ENCODE measurements at regions not wholly inside any gene's neighbourhood (a gene's known extent, or its start where the extent isn't known, plus 50 kb on each side); places are given as distances from the start of the nearest gene placed in this dataset.
"Not testable (repeated sequence)": the region's sequence is repeated elsewhere in the genome, so short reads cannot be mapped to it uniquely, and the experiment has no call there.

DNA sequence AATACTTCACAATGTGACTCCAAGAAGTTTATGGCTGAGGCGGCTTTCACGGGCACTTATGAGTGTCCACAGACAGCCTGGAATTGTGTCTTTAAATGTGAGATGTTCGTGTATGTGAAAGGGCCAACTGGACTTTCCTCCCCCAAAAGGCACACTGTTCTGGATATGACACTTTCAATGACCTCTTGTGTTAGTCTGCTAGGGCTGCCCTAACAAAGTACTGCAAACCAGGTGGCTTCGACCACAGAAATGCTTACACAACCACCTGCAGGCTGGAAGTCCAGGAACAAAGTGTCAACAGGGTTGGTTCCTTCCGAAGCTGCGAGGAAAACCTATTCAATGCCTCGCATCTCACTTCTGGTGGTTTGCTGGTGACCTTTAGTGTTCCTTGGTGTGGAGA is 281.7 kb downstream of the ANAPC1 start:
- not testable (repeated sequence) for DNase-seq

DNA sequence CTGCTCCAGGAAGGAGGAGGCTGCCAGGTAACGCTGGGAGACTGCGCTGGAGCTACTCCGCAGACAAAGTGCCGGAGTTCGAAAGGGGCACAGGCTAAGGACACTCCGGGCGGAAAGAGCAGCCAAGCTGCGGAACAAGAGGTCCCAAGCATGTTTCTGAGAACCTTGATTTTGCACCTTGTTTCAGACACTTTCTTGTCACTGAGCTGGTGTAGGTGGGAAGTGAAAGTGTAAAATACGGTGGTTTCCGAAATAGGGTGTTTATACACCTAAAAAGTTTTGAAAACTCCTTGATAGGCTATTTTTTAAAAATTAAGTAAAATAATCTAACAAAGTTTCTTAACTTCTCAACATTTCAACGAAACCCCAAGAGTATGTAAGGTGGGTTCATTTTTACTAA is 278.2 kb downstream of the ANAPC1 start:
- not testable (repeated sequence) for DNase-seq

DNA sequence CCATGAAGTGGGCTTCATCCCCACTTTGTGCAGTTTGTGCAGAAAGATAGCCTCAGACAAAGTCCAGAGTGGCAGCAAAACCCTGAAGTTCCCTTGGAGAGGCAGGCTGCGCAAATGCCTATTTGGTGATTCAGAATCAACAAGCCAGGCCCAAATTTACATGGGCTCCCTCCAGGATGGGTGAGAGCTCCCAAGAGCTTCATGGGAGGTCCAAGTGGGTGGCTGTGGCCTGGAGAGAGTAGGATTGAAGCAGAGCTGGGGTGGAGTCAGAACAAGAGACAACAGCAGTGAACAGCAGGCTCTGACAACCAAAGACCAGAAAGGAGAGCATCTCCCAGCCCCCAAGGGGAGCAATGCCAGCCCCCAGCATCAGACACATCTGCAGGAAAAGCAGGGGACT is 277.4 kb downstream of the ANAPC1 start:
- DNase-seq = not testable (repeated sequence)

DNA sequence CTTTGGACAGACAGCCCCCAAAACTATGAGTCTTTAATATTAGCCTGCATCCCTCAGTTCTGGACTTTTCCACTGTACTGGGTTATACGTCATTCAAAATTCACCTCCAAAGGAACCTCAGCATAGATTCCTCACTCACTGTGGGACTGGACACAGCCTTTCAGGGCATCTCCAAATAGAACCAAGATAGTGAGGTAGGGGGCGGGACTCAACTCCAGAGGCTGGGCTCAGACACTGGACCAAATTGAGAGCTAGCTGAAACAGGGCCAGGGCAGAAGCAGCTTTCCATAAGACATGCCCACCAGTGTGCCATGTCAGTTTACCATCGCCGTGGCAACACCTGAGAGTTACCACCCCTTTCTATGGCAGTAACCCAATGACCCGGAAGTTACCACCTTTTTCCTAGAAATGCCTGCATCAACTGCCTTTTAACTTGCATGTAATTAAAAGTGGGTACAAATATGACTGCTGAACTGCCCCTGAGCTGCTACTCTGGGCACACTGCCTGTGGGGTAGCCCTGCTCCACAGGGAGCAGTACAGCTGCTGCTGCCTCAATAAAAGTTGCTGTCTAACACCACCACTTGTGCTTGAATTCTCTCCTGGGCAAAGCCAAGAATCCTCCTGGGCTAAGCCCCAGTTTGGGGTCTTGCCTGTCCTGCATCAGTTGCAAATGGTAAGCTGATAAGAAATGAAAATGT is 274.7 kb downstream of the ANAPC1 start:
- not testable (repeated sequence) for DNase-seq

DNA sequence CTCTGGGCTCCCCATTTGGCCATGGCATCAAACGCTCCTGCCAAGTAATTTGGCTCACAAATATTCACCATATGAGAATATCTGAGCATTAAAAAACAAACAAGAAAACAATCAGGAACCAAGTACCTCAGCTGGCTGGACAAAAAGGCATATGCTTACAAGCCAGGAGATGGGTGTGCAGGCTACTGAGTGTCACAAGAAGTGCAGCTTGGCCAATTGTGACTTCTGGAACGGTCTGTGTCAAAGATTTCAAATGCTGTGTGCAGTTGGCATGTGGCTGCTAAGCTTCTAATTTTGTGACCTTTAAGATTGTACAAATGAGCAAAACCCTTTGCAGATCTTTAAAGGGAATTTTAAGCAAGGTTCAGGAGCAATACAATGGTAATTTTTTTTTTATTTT is 274.0 kb downstream of the ANAPC1 start:
- not testable (repeated sequence) for DNase-seq

DNA sequence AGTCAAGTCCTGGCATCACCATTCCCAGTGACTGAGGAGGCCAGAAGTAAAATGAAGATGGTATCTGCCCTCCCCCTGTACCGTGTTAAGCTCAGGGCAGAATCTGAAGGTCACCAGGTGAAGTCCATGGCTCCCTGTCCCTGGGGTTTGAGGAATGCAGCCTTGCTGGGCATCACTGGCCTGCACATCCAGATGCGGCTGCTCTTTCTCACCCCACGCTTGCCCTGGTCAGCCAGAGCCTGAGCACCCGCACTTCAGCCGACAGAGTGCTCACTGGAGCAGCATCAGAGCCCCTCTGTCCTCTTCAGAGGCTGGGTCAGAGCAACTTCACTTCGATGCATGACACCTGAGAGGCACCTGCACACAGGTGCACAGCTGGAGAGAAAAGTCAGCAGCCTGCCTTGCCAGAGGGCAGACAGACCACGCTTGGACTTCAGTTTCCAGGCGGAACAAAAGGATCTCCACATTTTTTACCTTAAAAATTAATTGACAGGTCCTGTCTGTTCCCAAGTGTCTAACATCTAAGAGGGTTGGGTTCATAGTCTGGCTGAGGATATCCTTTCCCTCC is 267.3 kb downstream of the ANAPC1 start:
- DNase-seq = no peak

DNA sequence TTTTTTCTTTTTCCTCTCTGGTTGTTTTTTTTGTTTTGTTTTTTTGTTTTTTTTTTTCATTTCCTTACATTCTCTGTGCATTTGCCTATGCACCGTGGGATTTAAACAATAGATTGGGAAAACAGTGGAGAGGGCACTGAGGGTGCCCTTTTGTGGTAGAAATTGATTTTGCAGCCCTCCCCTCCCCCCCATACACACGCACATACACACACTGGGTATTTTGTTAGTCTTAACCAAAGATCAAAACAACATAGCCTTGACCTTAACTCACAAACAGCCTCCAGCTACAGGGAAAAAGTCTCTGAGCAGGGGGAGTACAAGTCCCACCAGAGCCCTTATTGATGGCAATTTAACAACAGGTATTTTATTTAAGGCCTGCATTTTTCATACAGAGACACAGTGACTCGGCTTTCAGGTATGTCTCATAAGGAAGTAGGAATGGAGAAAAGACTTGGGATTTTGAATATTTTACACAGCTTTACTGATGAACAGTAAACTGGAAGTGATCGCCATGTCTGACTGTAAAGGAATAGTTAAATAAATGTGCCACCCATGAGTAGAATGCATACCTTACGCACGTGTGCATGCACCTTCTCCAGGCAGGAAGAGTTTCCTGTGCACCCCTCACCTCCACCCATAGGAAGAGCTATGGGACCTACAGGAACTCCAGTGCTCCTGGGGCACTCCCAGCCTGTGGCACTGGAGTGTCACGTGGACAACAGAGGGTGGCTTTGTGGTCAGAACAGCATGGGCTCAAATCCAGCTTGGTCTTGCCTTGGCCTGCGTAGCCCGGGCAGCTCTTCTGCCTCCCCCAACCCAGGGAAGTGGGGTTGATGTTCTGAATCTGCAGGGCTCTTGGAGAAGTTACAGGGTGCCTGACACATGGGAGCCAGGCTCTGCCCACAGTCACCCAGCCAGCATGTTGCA is 266.4 kb downstream of the ANAPC1 start:
- peak; percentile 50 for DNase-seq

DNA sequence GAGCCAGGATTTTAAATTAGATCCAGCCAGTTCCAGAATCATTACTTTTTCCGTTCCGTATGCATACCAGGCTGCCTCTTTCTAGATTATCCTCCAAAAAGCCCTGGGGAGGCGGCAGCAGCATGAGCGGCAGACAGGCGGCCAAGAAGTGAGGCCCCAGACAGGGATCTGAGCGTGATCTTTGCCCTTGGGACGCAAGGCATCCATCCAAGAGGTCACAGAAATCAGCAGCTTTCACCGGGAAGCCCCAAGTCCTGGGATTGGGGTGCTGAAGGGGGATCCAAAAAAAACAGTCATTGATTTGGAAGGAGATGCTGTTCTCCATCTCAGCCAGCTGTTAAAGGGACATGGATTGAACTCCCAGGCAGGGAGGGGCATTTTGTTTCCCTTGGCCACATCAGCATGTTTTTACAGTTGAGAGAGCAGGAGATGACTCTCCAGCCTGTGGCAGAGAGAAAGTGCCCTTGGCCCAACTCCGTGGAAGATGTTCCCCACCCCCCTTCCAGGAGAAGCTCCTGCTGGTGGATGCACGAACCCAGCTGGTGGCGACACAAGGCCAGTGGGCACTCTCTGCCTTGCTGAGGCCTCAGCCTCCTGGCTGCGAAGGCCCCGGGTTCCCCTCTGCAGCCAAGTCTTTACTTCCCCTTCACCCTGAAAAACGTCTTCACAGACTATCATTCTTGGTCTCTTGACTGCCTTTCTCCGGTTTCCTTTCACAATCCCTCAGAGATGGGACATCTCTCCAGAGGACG is 265.6 kb downstream of the ANAPC1 start:
- DNase-seq = no peak

DNA sequence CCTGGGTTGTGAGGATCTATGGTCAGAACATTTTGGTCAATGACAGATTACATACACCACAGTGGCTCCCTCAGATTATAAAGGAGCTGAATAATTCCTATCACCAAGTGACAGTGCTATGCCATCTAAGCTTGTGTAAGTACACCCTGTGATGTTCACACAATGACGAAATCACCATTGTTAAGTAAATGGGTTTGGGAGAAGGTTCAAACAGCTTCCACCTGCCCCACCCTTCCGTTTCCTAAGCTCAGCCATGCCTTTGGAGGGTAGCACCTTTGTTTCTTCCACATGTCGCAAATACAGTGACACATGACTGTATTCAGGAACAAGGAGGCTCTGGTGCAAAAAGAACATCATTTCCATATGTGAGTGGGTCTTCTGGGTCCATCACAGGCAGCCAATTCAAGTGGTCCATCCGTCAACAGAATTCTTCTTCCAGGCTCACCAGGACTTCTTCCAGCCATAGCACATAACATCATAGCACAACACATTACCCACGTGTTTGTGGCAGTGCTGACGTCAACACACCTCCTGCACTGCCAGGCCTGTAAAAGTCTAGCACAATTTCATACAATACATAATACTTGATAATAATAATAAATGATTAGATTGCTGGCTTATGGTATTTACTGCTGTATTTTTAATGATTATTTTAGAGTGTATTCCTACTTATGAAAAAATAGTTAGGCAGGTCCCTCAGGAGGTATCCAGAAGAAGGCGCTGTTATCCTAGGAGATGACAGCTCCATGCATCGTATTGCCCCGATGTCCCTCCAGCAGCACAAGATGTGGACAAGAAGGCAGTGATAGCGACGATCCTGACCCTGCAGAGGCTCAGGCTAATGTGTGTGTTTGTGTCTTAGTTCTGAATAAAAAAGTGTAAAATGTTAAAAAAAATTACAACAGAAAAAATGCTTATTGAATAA is 264.8 kb downstream of the ANAPC1 start:
- no peak for DNase-seq

DNA sequence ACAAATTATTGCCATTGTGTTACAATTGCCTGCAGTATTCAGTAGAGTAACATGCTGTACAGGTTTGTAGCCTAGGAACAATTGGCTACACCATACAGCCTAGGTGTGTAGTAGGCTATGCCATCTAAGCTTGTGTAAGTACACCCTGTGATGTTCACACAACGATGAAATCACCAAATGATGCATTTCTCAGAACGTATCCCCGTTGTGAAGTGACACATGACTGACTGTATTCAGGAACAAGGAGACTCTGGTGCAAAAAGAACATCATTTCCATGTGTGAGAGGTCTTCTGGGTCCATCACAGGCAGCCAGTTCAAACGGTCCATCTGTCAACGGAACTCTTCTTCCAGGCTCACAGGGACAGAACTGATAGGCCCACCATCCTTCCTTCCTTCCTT is 263.7 kb downstream of the ANAPC1 start:
- no peak for DNase-seq

DNA sequence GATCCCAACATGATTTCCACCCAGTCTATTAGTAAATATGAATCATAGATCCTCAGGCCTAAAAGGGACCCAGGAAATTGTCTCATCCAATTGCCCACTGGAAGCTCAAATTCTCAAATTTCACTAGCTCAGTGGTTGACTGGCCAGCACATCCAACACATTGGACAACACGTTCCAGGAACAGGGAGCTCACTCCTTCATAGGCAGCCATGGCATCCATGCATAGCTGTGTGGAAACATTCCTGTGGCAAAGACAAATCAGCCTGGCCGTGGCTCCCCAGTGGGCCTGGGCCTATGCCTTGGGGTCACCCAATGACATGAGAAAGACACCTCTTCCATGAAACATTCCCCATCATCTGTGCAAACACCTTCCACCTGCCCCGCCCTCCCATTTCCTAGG is 261.1 kb downstream of the ANAPC1 start:
- peak; percentile 68 for DNase-seq

DNA sequence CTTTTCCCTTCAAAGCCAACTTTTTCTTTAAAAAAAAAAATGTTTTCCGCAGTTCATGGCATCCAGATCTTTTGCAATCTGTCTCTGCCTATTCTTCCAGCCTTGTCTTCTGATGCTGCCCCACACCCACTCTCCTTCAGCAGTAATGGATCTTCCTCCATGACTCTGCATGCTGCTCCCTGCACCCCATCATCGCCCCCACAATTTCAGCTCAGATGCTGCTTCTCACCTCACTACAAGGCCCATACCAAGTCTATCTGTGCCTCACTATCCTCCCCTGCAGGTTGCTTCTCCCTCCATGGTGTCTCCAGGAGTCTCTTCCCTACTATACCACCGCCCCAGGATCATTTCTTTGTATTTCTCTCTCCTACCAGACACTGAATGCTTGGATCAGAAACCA is 260.6 kb downstream of the ANAPC1 start:
- no peak for DNase-seq

DNA sequence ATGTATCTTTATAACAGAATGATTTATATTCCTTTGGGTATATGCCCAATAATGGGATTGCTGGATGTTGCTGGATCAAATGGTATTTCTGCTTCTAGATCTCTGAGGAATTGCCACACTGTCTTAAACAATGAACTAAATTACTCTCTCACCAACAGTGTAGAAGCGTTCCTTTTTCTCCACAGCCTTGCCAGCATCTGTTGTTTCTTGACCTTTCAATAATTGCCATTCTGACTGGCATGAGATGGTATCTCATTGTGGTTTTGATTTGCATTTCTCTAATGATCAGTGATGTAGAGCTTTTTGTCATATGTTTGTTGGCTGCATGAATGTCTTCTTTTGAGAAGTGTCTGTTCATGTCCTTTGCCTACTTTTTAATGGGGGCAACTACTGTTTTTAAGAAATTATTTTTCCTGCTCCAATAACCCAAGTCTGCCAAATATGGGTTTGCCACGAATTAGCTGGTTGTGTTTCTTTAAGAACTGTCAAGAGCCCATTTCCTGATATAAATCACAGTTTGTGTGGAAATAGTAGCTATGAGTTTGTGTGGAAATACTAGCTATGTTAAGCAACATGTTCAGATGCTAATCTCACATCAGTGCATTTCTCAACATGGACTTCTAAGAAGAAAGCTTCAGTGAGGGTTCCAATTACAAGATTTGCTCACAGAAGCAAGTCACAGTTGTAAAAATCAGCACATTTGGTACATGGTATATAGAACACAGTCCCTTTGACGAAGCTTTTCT is 259.4 kb downstream of the ANAPC1 start:
- peak; percentile 50 for DNase-seq

DNA sequence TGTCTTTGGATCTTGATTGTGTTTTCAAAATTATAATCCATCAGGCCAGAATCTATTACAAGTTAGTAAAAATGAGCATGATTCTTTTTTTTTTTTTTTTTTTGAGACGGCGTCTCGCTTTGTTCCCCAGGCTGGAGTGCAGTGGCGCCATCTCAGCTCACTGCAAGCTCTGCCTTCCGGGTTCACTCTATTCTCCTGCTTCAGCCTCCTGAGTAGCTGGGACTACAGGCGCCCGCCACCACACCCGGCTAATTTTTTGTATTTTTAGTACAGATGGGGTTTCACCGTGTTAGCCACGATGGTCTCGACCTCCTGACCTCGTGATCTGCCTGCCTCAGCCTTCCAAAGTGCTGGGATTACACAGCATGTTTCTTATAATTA is 258.8 kb downstream of the ANAPC1 start:
- not testable (repeated sequence) for DNase-seq

DNA sequence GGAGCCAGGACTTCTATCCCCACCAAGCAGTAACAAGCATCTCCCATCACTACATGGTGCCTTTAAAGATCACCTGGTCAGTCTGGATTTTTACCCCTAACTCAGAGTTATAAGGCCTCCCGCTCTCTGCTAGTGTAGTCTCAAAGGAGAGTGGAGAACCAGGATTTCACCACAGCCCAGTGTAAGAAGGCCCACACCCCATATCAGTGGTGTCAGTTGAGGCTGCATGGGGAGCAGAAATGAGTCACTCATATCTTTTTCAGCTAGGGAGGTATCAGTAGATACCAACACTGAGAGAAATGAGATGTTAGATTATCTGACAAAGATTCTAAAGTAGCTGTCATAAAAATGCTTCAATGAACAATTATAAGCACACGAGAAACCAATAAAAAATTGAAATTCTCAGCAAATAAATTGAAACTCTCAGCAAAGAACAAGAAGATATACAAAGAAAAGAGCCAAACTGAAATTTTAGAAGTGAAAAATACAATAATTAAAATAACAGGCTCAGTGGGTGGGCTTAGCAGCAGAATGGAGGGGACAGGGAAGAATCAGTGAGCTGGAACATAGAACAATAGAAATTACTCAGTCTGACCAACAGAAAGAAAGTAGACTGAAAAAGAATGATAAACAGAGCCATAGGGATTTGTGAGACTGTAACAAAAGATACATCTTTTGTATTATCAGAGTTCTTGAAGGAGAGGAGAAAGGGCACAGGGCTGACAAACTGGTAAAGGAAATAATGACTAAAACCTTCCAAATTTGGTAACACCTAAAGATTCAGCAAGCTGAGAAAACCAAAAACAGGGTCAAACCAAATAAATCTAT is 257.7 kb downstream of the ANAPC1 start:
- no peak for DNase-seq

DNA sequence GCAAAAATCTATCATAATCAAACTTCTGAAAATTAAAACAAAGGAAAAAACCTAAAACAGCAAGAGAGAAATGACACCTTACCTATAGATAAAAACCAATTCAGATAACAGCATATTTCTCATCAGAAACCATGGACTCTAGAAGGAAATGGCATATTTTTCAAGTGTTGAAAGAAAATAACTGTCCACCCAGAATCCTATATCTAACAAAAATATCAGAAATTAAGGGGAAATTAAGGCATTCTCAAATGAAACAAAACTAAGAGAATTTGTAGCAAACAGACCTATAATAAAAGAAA is 257.2 kb downstream of the ANAPC1 start:
- no peak for DNase-seq

DNA sequence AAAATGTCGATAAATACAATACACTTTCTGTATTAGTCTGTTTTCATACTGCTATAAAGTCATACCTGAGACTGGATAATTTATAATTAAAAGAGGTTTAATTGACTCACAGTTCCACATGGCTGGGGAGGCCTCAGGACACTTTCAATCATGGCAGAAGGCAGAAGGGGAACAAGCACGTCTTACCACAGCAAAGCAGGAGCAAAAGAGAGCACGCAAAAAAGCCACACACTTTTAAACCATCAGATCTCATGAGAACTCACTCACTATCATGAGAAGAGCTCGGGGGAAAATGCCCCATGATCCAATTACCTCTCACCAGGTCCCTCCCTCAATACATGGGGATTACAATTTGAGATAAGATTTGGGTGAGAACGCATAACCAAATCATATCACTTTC is 256.7 kb downstream of the ANAPC1 start:
- no peak for DNase-seq

DNA sequence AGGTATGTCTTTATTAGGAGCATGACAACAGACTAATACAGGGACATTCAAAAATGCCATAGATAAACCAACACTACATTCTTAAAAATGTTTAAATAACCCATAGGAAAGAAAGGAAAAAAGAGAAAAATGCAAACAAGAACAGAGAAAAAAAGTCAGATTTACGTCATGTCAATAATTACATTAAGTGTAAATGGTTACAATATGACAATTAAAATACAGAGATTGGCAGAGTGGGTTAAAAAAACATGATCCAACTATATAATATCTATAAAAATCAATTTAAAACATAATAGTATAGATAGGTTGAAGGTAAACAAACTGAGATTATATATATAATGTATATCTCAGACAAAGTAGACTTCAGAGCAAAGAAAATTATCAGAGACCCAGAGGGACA is 255.8 kb downstream of the ANAPC1 start:
- DNase-seq = no peak

DNA sequence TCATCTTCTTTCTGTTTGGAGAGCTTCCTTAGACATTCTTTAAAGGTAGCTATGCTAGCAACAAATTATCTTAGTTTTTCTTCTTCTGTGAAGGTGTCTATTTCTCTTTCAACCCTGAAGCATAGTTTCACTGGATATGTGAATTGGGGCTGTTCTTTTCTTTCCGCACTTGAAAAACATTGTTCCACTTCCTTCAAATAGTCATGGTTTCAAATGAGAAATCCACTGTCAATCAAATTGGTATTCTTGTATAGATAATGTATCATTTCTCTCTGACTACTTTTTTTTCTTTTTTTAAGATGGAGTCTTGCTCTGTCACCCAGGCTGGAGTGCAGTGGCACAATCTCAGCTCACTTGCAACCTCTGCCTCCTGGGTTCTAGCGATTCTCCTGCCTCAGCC is 254.0 kb downstream of the ANAPC1 start:
- DNase-seq = no peak

DNA sequence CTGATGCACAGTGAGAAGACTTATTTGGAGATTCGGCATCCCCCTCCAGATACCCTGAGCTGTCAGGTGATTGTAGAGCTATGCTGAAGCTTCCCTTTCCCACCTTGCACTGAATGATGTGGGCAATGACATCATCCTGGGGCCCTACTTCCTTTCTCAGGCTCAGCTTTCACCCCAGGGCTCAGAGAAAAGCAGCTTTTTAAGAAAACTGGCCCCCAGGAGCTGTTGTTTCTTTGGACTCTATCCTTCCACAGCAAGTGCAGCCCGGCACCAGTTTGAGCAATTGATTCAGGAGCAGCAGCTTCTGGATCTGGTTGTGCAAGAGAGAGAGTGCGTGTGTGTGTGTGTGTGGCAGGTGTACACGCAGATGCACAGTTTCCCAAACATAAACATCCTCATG is 251.3 kb downstream of the ANAPC1 start:
- no peak for DNase-seq

DNA sequence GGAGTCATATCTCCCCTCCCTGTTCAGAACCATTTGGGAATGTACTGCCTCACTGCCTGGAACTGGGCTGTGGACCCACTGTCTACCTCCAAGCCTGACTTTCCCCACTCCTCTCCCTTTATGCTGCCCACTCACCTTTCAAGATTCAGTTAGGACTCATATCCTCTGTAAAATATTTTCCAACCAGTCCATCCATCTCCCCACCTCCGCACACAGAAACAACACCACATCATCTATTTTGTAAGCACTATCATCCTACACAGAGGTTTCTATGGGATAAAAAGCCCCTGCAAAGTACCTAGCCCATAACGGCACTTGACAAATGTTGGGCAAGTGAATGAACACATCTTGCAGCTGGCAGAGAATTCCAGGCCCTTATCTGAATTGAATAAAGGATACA is 250.8 kb downstream of the ANAPC1 start:
- DNase-seq = no peak
